H54 (cell line): ENCODE measurements at regions not wholly inside any gene's neighbourhood (a gene's known extent, or its start where the extent isn't known, plus 50 kb on each side); places are given as distances from the start of the nearest gene placed in this dataset.
A peak's percentile ranks its signal among the peaks of the same experiment; 100 is the strongest.

Experiments
- DNase-seq: peaks from one replicate; pipeline ENCODE4 v3.0.0; 2011; ENCODE audit warnings: low spot score, mixed read lengths; ENCODE audit not compliant: insufficient read length
- FAIRE-seq: peaks from 3 replicates; lab custom pipeline; 2011; peaks lifted over from hg19 to GRCh38; lab: Jason Lieb, UNC
- POLR2A ChIP-seq: IDR thresholded peaks from 2 replicates; pipeline ENCODE4 v1.6.1; 2011; ENCODE audit warnings: low read depth, mild to moderate bottlenecking, low read length

GRCh38 chr10:107806026-107806425 is 641.5 kb upstream of the SORCS1 start:
- no peak for DNase-seq
- no peak for TF ChIP-seq POLR2A
- no peak for FAIRE-seq

DNA sequence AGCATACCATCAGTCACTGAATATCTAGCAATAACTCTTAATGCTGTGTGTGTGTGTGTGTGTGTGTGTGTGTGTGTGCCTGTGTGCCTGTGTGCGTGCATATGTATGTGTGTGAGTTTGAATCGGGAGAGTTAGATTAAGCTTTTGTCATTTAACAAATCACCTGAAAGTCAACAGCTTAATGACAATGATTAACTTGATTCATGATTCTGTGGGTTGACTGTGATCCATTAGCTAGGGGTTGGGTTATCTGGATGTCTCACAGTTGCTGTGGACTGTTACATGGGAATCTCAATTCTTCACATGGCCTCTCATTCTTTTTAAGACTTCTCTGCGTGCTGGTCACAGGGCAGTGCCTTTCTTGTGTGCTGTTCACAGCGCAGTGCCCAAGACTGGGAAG is 639.0 kb upstream of the SORCS1 start:
- FAIRE-seq (no peak), DNase-seq (no peak)
- TF ChIP-seq POLR2A = no peak

GRCh38 chr10:107800061-107800460 is 635.6 kb upstream of the SORCS1 start:
- no peak for TF ChIP-seq POLR2A
- FAIRE-seq = no peak
- DNase-seq = no peak

DNA sequence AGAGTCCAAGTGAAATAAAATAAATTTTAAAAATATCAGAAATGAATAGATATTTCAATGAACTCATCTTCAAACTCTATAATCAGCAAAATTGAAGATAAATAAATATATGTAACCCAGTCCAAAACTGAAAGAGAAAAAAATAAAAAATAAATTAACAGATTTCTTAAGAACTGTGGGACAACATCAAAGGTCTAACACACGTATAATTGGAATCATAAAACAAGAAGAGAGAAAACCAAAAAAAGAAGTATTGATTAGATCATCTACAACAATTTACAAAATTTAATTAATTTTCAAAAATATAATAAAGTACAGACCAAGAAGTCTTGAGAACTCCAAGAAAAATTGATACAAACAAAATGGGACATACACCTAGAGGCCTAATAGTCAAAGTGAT is 625.8 kb upstream of the SORCS1 start:
- DNase-seq (no peak), FAIRE-seq (no peak)
- TF ChIP-seq POLR2A = no peak

GRCh38 chr10:107771066-107771465 is 606.6 kb upstream of the SORCS1 start:
- no peak for FAIRE-seq
- no peak for DNase-seq
- TF ChIP-seq POLR2A = no peak

- DNase-seq (no peak), FAIRE-seq (no peak)
- no peak for TF ChIP-seq POLR2A
Observed at GRCh38 chr10:107767185-107767584, 602.7 kb upstream of the SORCS1 start.

DNA sequence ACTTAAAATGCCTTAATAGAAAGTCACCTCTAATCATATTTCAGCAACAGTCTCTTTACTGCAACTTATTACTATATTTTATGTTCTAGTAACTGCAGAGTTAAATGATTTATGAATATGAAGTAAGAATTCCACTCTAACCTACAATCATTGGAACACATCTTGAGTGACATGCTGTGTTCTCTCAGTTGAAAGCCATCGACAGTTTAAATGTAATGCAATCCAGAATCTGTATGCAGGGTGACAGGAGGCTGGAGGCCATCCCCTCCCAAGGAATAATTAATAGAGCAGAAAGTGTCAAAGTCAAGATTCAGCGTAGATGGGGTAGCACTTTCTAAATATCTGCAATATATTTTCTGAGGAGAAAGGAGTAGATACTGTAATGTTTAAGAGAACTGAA is 590.3 kb upstream of the SORCS1 start:
- FAIRE-seq = no peak
- TF ChIP-seq POLR2A = no peak
- DNase-seq = no peak

DNA sequence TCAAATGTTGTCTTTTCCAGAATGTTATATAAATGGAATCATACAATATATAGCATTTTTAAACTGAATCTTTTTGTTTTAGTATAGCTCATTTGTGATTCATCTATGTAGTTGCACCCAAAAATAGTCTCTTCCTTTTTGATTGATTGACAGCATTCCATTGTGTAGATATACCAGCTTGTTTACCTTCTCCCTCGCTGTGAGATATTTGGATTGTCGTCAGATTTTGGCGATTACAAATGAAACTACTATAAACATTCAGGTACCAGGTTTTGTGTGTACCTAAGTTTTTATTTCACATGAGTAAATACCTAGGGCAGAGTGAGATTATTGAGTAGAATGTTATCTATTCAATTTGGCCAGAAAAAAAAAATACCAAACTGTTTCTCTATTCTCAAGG is 584.7 kb upstream of the SORCS1 start:
- no peak for DNase-seq
- TF ChIP-seq POLR2A = no peak
- no peak for FAIRE-seq

DNA sequence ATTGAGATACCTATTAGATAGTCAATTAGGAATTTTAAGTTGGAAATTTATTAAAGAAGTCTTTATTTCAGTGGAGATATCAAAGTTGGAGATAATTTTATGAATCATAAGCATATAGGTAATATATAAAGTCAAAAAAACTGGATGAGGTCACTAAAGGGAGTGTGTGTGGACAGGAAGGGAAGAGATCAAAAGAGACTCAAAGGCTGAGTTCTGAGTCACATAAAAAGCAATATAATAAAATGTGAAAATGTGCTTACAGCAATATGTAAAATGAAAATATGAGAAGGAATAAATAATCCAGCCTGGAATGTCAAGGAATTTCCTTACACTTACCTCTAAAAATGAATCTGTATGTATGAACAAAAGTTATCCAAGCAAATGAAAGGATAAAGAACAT is 583.3 kb upstream of the SORCS1 start:
- FAIRE-seq (no peak), DNase-seq (no peak)
- no peak for TF ChIP-seq POLR2A

- no peak for TF ChIP-seq POLR2A
- no peak for FAIRE-seq
- no peak for DNase-seq
Observed at GRCh38 chr10:107741971-107742370, 577.5 kb upstream of the SORCS1 start.

- FAIRE-seq = peak; percentile 23
- DNase-seq = no peak
Observed at GRCh38 chr10:107740962-107741690, 576.6 kb upstream of the SORCS1 start.

GRCh38 chr10:107739951-107740350 is 575.4 kb upstream of the SORCS1 start:
- no peak for FAIRE-seq
- DNase-seq = no peak
- no peak for TF ChIP-seq POLR2A

More at GRCh38 chr10:107740962-107741690, 576.6 kb upstream of the SORCS1 start:
- TF ChIP-seq POLR2A = no peak

DNA sequence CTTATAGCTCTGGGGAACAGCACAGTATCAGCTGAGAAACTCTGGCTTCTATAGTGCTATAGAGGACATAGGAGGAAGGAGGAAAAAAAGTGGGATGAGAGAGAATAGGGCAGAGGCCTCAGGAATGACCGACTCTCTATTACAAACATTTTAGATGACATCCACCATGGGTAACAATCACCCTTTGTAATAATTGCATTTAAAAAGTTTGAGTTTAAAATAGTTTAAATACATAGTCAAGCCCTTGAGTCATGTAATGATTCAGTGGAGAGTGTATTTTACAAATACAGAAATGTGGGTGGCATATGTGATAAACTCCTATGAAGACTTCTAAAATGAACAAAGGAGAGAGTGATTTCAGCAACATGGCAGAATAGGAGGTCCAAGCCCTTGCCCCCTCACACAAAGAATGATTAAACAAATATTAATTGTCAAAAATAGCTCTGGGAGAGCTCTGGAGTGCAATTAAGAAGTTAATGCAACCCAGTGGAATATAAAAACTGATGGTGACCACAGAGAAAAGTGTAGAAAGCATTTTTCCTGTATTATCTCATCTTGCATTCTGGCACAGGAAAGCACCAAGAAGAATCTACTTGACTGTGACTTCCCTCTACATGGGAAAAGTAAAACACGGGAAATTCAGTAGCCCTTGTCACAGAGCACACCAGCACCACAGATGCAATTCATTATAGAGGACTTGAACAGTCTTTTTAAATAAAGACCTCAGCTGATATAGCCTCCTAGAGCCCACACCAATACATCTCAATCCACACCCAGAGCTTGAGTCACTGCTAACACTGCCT is 569.0 kb upstream of the SORCS1 start:
- DNase-seq (no peak), FAIRE-seq (no peak)
- no peak for TF ChIP-seq POLR2A

GRCh38 chr10:107732045-107732444 is 567.5 kb upstream of the SORCS1 start:
- no peak for DNase-seq
- no peak for FAIRE-seq
- TF ChIP-seq POLR2A = no peak
